HepG2 (cell line): ENCODE measurements at regions not wholly inside any gene's neighbourhood (a gene's known extent, or its start where the extent isn't known, plus 50 kb on each side); places are given as distances from the start of the nearest gene placed in this dataset.

ENCODE experiments used
- ATAC-seq: fragments of 200-7000 bp; cut with Tn5 transposase; 3 replicates; pipeline ENCODE4 v1.9.1; 2020; ENCODE audit warnings: mild to moderate bottlenecking, moderate library complexity
- BruUV-seq: library from RNA; stranded (reverse); fragments of 400-500 nt; replicated peaks from 2 replicates; lab custom pipeline; 2021; lab: Mats Ljungman, UMichigan
- CTCF ChIA-PET: fragments of 300-600 bp; formaldehyde crosslinking; extraction: SDS; loops from one replicate; lab custom pipeline; 2021; ENCODE audit warnings: low total read pairs, inconsistent platforms, low intra/inter-chr PET ratio; lab: Yijun Ruan, JAX
- POLR2A ChIA-PET: fragments of 350-600 bp; sonication (Branson Sonifier 250); formaldehyde crosslinking; loops from one replicate; lab custom pipeline; 2020; ENCODE audit warnings: antibody characterized with exemption, inconsistent platforms; lab: Yijun Ruan, JAX
- DNase-seq: peaks from one replicate; pipeline ENCODE4 v3.0.0-alpha.2; 2015; ENCODE audit warnings: low spot score
- FAIRE-seq: peaks from 3 replicates; lab custom pipeline; 2011; peaks lifted over from hg19 to GRCh38; lab: Jason Lieb, UNC
- H2AFZ ChIP-seq: one replicate; pipeline ENCODE4 v1.6.1; 2011; ENCODE audit warnings: low read length, inconsistent platforms
- H3K27ac ChIP-seq: fragments of 300-600 bp; 3 replicates; pipeline ENCODE4 v1.8.0; 2011; ENCODE audit warnings: mixed run types, mild to moderate bottlenecking, mixed read lengths, low read length, inconsistent platforms; ENCODE audit not compliant: insufficient read depth; ENCODE audit errors: extremely low read length
- H3K27me3 ChIP-seq, 2 experiments: fragments of 200-600 bp in 1 of 2; 2 replicates in 1 of 2; 3 replicates in 1 of 2; pipeline versions ENCODE4 v1.6.0 to v1.8.0; 2011; ENCODE audit warnings: low read length in 2 of 2, mild to moderate bottlenecking in 2 of 2, moderate library complexity in 2 of 2, inconsistent platforms in 1 of 2; ENCODE audit not compliant: insufficient read depth in 2 of 2, control insufficient read depth in 1 of 2
- H3K36me3 ChIP-seq, 2 experiments: fragments of 200-600 bp in 1 of 2; replicated peaks in 1 of 2; 2 replicates in 1 of 2; 3 replicates in 1 of 2; pipeline versions ENCODE4 v1.5.1 to v1.8.0; 2011; ENCODE audit warnings: low read length in 2 of 2, inconsistent platforms in 1 of 2; ENCODE audit not compliant: insufficient read depth in 2 of 2, control insufficient read depth in 1 of 2
- H3K4me1 ChIP-seq: 2 replicates; pipeline ENCODE4 v1.5.1; 2012; ENCODE audit warnings: low read length, inconsistent platforms; ENCODE audit not compliant: insufficient read depth
- H3K4me2 ChIP-seq: 2 replicates; pipeline ENCODE4 v1.6.0; 2011; ENCODE audit warnings: low read depth, low read length, inconsistent platforms
- H3K4me3 ChIP-seq, 3 experiments: fragments of 200-600 bp in 1 of 3; sonication (generic), shearing (Covaris generic) in 1 of 3; replicated peaks in 1 of 3; 2 replicates each; pipeline ENCODE4 v1.5.1; 2011 to 2016; ENCODE audit warnings: low read length in 3 of 3, inconsistent platforms in 2 of 3, low read depth in 2 of 3, mild to moderate bottlenecking in 2 of 3, control low read depth in 1 of 3, mixed read lengths in 1 of 3; ENCODE audit not compliant: insufficient read depth in 1 of 3
- H3K79me2 ChIP-seq: one replicate; pipeline ENCODE4 v1.6.1; 2011; ENCODE audit warnings: low read length, inconsistent platforms; ENCODE audit not compliant: insufficient read depth
- H3K9ac ChIP-seq: 2 replicates; pipeline ENCODE4 v1.6.0; 2011; ENCODE audit warnings: mild to moderate bottlenecking, low read depth, low read length, inconsistent platforms; ENCODE audit not compliant: insufficient read depth
- H3K9me3 ChIP-seq: 2 replicates; pipeline ENCODE4 v1.5.1; 2012; ENCODE audit warnings: mild to moderate bottlenecking, low read length
- H4K20me1 ChIP-seq: 2 replicates; pipeline ENCODE4 v1.6.0; 2011; ENCODE audit warnings: inconsistent platforms, mild to moderate bottlenecking, low read length, moderate library complexity; ENCODE audit not compliant: insufficient read depth
- EED ChIP-seq: sonication (generic); formaldehyde crosslinking; IDR thresholded peaks from 2 replicates; pipeline ENCODE4 v1.5.0; 2020; ENCODE audit warnings: mild to moderate bottlenecking, missing genetic modification reagents
- HNRNPH1 ChIP-seq: fragments of 200-400 bp; formaldehyde crosslinking; optimal IDR thresholded peaks from 2 replicates; pipeline ENCODE3; 2017; ENCODE audit warnings: mild to moderate bottlenecking, low read depth, low read length
- HOXA5 ChIP-seq: sonication (generic); formaldehyde crosslinking; IDR thresholded peaks from 2 replicates; pipeline ENCODE4 v1.4.0; 2020; ENCODE audit warnings: missing genetic modification reagents
- MTA1 ChIP-seq: sonication (generic); formaldehyde crosslinking; IDR thresholded peaks from 2 replicates; pipeline ENCODE4 v1.4.0; 2020; ENCODE audit warnings: missing genetic modification reagents, mild to moderate bottlenecking, borderline replicate concordance
- NPAS2 ChIP-seq: sonication (generic); formaldehyde crosslinking; IDR thresholded peaks from 2 replicates; pipeline ENCODE4 v1.8.0; 2022; ENCODE audit warnings: mild to moderate bottlenecking, missing genetic modification reagents, borderline replicate concordance
- RCOR2 ChIP-seq: IDR thresholded peaks from 2 replicates; pipeline ENCODE4 v1.6.1; 2016; ENCODE audit warnings: missing biosample characterization, missing genetic modification reagents
- SIN3A ChIP-seq: IDR thresholded peaks from 2 replicates; pipeline ENCODE4 v1.6.1; 2011; ENCODE audit warnings: low read depth, mild to moderate bottlenecking, control low read depth, low read length, borderline replicate concordance
- SPEN ChIP-seq: sonication (generic); formaldehyde crosslinking; IDR thresholded peaks from 2 replicates; pipeline ENCODE4 v1.5.1; 2020; ENCODE audit warnings: low read depth, mild to moderate bottlenecking, missing genetic modification reagents
- ZNF34 ChIP-seq: sonication (generic); formaldehyde crosslinking; IDR thresholded peaks from 2 replicates; pipeline ENCODE4 v1.4.0; 2020; ENCODE audit warnings: mild to moderate bottlenecking, missing genetic modification reagents, borderline replicate concordance
- ZNF644 ChIP-seq: IDR thresholded peaks from 2 replicates; pipeline ENCODE4 v1.6.1; 2016; ENCODE audit warnings: low read depth
- ZNF672 ChIP-seq: sonication (generic); formaldehyde crosslinking; IDR thresholded peaks from 2 replicates; pipeline ENCODE4 v1.8.1; 2022; ENCODE audit warnings: missing genetic modification reagents
- WGBS: methylation state at CpG from one replicate; pipeline ENCODE4 v1.1.6; 2017; ENCODE audit warnings: low lambda C conversion rate; 5-methylcytosine and 5-hydroxymethylcytosine counted together
- in situ Hi-C: cut with HindIII; loops from 2 replicates; pipeline ENCODE4 v1.10.0; 2017; ENCODE audit warnings: low pct_unique_long_range_greater_than_20kb; ENCODE audit not compliant: extremely low pct_ligation_motif_present
- intact Hi-C: fragments of 100-400 bp; cut with micrococcal nuclease; formaldehyde crosslinking; loops from one replicate; pipeline ENCODE4 v1.10.0; 2022; ENCODE audit not compliant: unreplicated experiment
- TF ChIP-seq, protein P1 (sequence below), 2 experiments: sonication (generic) in 1 of 2; formaldehyde crosslinking in 1 of 2; IDR thresholded peaks; 2 replicates each; pipeline versions ENCODE4 v1.5.1 to v1.6.1; 2011 to 2020; ENCODE audit warnings: borderline replicate concordance in 1 of 2, low read depth in 1 of 2, low read length in 1 of 2, mild to moderate bottlenecking in 1 of 2, missing genetic modification reagents in 1 of 2, moderate library complexity in 1 of 2
- TF ChIP-seq, protein P2 (sequence below): sonication (generic); formaldehyde crosslinking; IDR thresholded peaks from 2 replicates; pipeline ENCODE4 v1.5.0; 2020; ENCODE audit warnings: missing genetic modification reagents
- TF ChIP-seq, protein P3 (sequence below): sonication (generic); formaldehyde crosslinking; IDR thresholded peaks from 2 replicates; pipeline ENCODE4 v1.8.1; 2022; ENCODE audit warnings: low read depth, mild to moderate bottlenecking, missing genetic modification reagents
- TF ChIP-seq, protein P4 (sequence below): sonication (generic); formaldehyde crosslinking; IDR thresholded peaks from 2 replicates; pipeline ENCODE4 v1.5.0; 2020; ENCODE audit warnings: missing genetic modification reagents
- TF ChIP-seq, protein P5 (sequence below): sonication (generic); formaldehyde crosslinking; IDR thresholded peaks from 2 replicates; pipeline ENCODE4 v1.8.0; 2022; ENCODE audit warnings: missing genetic modification reagents, mild to moderate bottlenecking, inconsistent platforms, borderline replicate concordance

DNA sequence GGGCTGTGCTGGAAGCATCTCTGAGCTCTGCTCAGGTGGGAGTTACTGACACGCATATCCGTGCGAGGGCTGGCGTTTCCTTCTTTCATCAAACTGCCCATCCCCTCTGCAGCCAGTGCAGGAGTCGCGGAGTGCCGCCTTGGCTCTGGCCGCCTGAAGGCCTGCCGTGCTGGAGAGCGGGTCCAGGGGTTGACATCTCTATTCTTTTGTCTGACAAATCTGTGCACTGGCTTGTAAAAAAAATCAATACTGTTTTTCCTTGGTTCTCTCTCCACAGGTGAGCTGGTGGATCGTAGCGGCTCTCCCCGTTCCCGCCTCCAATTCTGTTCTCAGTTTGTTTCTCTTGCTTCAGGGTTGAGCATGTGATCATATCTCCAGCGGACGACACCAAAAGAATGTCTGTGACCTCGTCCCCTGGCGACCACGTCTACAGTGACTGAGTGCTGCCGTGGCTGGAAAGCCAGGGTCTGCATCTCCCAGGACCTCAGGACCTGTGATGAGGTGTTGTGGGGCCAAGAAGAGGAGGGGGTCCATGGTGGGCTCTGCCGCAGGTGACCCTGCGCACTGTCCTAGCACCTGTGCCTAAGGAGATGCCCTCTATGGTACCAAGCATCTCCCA lies 214.3 kb upstream of the IRX4 start:
- no peak for ATAC-seq
- FAIRE-seq: no peak
- in situ Hi-C loops: no loop called here
- TF ChIP-seq EED (CRISPR knock-in tag) (no peak), HNRNPH1 (no peak), MTA1 (CRISPR knock-in tag) (no peak), ZNF672 (CRISPR knock-in tag) (no peak), ZNF34 (no peak), SPEN (CRISPR knock-in tag) (no peak), RCOR2 (CRISPR knock-in tag) (no peak), SIN3A (no peak), HOXA5 (CRISPR knock-in tag) (no peak), ZNF644 (CRISPR knock-in tag) (no peak), NPAS2 (CRISPR knock-in tag) (no peak)
- TF ChIP-seq, protein P1, sequence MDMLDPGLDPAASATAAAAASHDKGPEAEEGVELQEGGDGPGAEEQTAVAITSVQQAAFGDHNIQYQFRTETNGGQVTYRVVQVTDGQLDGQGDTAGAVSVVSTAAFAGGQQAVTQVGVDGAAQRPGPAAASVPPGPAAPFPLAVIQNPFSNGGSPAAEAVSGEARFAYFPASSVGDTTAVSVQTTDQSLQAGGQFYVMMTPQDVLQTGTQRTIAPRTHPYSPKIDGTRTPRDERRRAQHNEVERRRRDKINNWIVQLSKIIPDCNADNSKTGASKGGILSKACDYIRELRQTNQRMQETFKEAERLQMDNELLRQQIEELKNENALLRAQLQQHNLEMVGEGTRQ (IDR thresholded peaks at IDR 0.05; ENCODE audit: low read depth, low read length): no peak
- TF ChIP-seq, protein P1 (CRISPR knock-in tag; IDR thresholded peaks at IDR 0.05; ENCODE audit: borderline replicate concordance): no peak
- TF ChIP-seq, protein P2, sequence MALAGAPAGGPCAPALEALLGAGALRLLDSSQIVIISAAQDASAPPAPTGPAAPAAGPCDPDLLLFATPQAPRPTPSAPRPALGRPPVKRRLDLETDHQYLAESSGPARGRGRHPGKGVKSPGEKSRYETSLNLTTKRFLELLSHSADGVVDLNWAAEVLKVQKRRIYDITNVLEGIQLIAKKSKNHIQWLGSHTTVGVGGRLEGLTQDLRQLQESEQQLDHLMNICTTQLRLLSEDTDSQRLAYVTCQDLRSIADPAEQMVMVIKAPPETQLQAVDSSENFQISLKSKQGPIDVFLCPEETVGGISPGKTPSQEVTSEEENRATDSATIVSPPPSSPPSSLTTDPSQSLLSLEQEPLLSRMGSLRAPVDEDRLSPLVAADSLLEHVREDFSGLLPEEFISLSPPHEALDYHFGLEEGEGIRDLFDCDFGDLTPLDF (CRISPR knock-in tag): no peak
- TF ChIP-seq, protein P3, sequence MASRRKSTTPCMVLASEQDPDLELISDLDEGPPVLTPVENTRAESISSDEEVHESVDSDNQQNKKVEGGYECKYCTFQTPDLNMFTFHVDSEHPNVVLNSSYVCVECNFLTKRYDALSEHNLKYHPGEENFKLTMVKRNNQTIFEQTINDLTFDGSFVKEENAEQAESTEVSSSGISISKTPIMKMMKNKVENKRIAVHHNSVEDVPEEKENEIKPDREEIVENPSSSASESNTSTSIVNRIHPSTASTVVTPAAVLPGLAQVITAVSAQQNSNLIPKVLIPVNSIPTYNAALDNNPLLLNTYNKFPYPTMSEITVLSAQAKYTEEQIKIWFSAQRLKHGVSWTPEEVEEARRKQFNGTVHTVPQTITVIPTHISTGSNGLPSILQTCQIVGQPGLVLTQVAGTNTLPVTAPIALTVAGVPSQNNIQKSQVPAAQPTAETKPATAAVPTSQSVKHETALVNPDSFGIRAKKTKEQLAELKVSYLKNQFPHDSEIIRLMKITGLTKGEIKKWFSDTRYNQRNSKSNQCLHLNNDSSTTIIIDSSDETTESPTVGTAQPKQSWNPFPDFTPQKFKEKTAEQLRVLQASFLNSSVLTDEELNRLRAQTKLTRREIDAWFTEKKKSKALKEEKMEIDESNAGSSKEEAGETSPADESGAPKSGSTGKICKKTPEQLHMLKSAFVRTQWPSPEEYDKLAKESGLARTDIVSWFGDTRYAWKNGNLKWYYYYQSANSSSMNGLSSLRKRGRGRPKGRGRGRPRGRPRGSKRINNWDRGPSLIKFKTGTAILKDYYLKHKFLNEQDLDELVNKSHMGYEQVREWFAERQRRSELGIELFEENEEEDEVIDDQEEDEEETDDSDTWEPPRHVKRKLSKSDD (CRISPR knock-in tag): no peak
- TF ChIP-seq, protein P4, sequence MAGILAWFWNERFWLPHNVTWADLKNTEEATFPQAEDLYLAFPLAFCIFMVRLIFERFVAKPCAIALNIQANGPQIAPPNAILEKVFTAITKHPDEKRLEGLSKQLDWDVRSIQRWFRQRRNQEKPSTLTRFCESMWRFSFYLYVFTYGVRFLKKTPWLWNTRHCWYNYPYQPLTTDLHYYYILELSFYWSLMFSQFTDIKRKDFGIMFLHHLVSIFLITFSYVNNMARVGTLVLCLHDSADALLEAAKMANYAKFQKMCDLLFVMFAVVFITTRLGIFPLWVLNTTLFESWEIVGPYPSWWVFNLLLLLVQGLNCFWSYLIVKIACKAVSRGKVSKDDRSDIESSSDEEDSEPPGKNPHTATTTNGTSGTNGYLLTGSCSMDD (CRISPR knock-in tag): no peak
- TF ChIP-seq, protein P5, sequence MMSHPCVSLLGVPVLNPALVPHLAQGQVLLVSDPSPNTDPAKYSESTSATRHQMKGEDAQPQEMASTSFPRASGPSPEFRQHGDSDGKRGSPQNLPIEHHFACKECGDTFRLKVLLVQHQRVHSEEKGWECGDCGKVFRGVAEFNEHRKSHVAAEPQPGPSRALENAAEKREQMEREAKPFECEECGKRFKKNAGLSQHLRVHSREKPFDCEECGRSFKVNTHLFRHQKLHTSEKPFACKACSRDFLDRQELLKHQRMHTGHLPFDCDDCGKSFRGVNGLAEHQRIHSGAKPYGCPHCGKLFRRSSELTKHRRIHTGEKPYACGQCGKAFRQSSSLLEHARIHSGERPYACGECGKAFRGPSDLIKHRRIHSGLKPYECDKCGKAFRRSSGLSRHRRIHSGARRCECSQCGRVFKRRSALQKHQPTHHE (CRISPR knock-in tag): no peak

More for the DNA sequence above, 214.3 kb upstream of the IRX4 start:
- Histone ChIP-seq H3K4me1 (no peaks in the 10 kb centered on the region), H3K27ac (no peak overlapping the region), H3K9me3 (no peaks in the 10 kb centered on the region), H2AFZ (no peak overlapping the region), H3K27me3 (peaks cover 0 to 28% of the 10 kb centered on the region in 2 experiments; a peak in 3 of 5 replicates), H3K79me2 (no peaks in the 10 kb centered on the region), H3K4me2 (no peak overlapping the region), H4K20me1 (no peaks in the 10 kb centered on the region), H3K9ac (no peak overlapping the region), H3K4me3 (no peak overlapping the region), H3K36me3 (no peaks in the 10 kb centered on the region)
- no TSS peak for BruUV-seq
- intact Hi-C loops: no loop called here
- WGBS: 24% methylated on average over 16 of the region's 22 CpGs
- CTCF ChIA-PET: no interaction called here
- no peak for DNase-seq
- POLR2A ChIA-PET: no interaction called here
